Neuron (in vitro differentiated cells): ENCODE measurements at regions not wholly inside any gene's neighbourhood (a gene's known extent, or its start where the extent isn't known, plus 50 kb on each side); places are given as distances from the start of the nearest gene placed in this dataset.
A peak's percentile ranks its signal among the peaks of the same experiment; 100 is the strongest.

Source experiments
- H2AFZ ChIP-seq: one replicate; pipeline ENCODE4 v1.6.1; 2013; ENCODE audit warnings: low read depth, mild to moderate bottlenecking, inconsistent platforms, low read length, moderate library complexity
- H3K27me3 ChIP-seq: one replicate; pipeline ENCODE4 v1.6.1; 2013; ENCODE audit warnings: low read length; ENCODE audit not compliant: insufficient read depth
- H3K36me3 ChIP-seq: one replicate; pipeline ENCODE4 v1.6.1; 2013; ENCODE audit warnings: low read length; ENCODE audit not compliant: insufficient read depth
- H3K4me1 ChIP-seq: one replicate; pipeline ENCODE4 v1.6.1; 2013; ENCODE audit warnings: low read length; ENCODE audit not compliant: insufficient read depth
- H3K4me3 ChIP-seq: 2 replicates; pipeline ENCODE4 v1.5.1; 2013; ENCODE audit warnings: mild to moderate bottlenecking, low read length, moderate library complexity
- H3K9me3 ChIP-seq: one replicate; pipeline ENCODE4 v1.6.1; 2013; ENCODE audit warnings: low read length

DNA sequence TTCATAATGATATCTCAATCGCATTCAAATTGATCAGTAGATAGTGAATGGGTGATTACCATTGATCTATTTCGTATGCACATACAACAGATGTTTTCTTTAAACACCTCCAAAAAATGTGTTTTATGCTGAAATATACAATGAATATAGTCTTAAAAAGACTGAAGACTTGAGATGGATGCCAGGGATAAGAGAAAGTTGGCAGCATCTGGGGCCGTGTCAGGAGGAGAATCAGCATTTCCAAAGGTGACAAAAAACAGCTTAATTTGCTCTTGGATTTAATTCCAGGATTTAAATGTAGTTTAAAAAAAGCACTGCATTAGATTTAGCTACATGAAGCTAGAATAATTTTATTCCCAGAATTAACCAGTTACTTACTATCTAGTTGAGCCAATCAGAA is 199.7 kb upstream of the CNTN3 start:
- no peaks in the 10 kb centered on the region for H3K9me3 ChIP-seq
- H3K36me3 ChIP-seq, result no peaks in the 10 kb centered on the region
- no peaks in the 10 kb centered on the region for H3K27me3 ChIP-seq
- H2AFZ ChIP-seq, result no peak overlapping the region
- no peaks in the 10 kb centered on the region for H3K4me1 ChIP-seq
- H3K4me3 ChIP-seq, result no peak overlapping the region

DNA sequence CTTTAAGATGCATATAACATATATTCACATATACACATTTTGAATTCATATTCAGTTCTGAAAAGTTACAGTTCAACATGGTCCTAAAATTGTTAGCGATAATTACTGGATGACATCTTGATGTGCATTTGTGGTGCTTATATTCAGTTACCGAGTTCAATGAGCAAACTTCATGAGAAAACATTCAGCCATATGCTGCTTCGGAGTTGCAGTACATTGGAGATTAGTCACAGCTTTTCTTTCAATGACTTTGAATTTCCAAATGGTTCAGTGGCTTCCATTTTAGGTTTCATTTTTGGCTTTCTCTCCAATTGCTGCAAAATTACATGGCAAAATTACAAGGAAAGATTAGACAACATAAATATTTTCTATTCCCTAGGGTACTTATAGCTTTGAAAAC is 198.3 kb upstream of the CNTN3 start:
- Histone ChIP-seq H3K36me3 (no peaks in the 10 kb centered on the region), H3K4me1 (peaks cover 2% of the 10 kb centered on the region), H3K9me3 (no peaks in the 10 kb centered on the region), H3K4me3 (no peak overlapping the region), H2AFZ (no peak overlapping the region), H3K27me3 (no peaks in the 10 kb centered on the region)

DNA sequence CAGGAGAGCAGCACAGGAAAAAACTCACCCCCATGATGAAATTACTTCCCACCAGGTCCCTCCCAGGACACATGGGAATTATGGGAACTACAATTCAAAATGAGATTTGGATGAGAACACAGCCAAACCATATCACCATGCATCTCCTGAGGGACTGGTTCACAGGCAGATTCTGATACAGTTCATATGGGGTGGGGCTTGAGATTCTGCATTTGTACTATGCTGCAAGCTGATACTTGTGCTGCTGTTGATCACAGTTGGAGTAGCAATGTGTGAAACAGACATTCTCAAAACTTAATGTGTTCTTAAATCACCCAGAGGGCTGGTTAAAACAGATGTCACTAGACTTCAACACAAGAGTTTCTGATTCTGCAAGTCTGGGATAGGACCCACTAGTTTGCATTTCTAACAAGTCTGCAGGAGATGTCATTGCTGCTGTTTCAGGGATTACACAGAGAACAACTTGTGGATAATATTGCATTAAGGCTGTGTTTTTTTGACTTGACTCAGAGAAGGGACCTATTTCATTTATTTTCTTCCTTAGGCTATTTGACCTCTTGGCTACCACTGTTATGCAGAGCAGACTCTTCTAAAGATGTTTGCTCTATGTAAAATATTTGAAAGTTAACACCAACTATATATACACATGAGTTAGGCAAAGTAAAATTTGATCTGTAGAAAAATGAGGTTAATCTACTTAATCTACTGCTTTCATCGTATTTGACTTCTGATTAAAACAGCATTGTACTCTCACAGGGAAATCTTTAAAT is 194.2 kb upstream of the CNTN3 start:
- no peaks in the 10 kb centered on the region for H3K9me3 ChIP-seq
- H3K36me3 ChIP-seq, result no peaks in the 10 kb centered on the region
- no peaks in the 10 kb centered on the region for H3K27me3 ChIP-seq
- H2AFZ ChIP-seq, result no peak overlapping the region
- H3K4me1 ChIP-seq, result peaks cover 2% of the 10 kb centered on the region
- no peak overlapping the region for H3K4me3 ChIP-seq

DNA sequence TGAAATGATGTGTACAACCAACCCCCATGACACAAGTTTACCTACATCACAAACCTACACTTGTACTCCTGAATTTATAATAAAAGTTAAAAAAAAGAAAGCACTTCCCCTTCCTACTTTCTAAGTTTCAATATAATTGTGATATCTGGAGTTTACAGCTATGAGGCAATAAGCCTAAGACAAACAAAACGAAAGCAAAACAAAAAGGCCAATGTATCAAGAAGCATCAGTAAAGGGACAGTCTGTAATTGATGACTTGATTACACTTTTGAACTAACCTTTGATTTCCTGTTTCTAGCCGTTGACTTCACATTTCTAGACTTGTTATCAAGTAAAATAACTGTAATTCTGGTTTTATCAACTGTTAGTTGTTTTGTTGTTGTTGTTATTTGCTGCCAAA is 187.5 kb upstream of the CNTN3 start:
- H3K9me3 ChIP-seq, result no peaks in the 10 kb centered on the region
- H2AFZ ChIP-seq, result no peak overlapping the region
- H3K4me1 ChIP-seq, result no peaks in the 10 kb centered on the region
- no peaks in the 10 kb centered on the region for H3K36me3 ChIP-seq
- no peak overlapping the region for H3K4me3 ChIP-seq
- no peaks in the 10 kb centered on the region for H3K27me3 ChIP-seq

DNA sequence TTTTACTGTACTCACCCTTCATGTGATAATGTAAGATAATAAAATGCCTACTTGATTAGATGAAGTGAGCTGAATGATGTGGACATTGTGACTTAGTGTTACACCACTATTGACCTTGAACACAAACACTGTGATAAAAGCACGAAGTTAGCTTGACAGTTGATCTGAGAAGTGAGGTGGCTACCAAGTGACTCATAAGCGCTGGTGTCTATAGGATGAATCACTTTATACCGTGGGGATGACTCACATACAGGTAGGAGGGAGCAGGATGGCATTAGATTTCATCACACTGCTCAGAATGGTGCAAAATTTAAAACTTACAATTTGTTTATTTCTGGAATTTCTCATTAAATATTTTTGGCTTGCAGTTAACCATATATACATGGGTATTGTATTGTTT is 174.7 kb upstream of the CNTN3 start:
- Histone ChIP-seq H3K4me1 (peaks cover 20% of the 10 kb centered on the region), H3K4me3 (no peak overlapping the region), H3K36me3 (no peaks in the 10 kb centered on the region), H3K27me3 (no peaks in the 10 kb centered on the region), H3K9me3 (no peaks in the 10 kb centered on the region), H2AFZ (no peak overlapping the region)

DNA sequence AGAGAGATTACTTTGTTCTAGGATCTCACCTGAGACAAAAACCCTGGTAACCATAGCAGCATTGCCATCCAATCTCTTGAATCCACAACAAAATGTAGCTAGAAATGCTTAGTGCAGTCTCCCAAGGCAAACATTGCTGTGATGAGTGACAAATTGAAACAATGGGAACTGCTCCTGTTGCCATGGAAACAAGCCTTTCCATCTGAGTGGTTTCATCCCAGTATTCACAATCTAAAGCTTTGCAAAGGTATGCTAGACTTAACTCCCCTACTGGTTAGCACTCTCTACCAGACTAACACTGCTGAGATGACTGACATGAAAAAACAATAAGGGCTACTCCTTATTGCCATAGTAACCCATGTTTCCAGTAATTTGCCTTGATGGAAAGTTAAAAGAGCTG is 172.6 kb upstream of the CNTN3 start:
- H3K36me3 ChIP-seq, result no peaks in the 10 kb centered on the region
- H2AFZ ChIP-seq, result no peak overlapping the region
- peaks cover 20% of the 10 kb centered on the region for H3K4me1 ChIP-seq
- no peaks in the 10 kb centered on the region for H3K9me3 ChIP-seq
- no peaks in the 10 kb centered on the region for H3K27me3 ChIP-seq
- H3K4me3 ChIP-seq, result no peak overlapping the region

DNA sequence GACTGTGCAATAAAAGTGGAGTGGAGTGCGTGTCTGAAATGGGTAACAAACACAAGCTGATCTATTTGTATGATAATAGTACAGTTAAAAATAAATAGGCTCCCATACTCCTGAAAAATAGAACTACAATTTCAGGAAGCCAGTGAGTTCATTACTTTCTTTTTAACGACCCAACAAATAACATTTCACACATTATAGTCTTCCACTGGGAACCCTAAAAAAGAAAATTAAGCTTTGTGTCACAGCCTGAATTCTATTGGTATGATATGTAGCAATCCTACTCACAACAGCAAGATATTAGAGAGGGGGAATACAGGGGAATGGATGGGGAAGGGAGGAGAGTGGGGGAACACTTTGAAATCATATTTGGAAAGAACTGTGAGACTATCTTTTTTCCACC is 156.9 kb upstream of the CNTN3 start:
- Histone ChIP-seq H3K27me3 (no peaks in the 10 kb centered on the region), H2AFZ (no peak overlapping the region), H3K9me3 (no peaks in the 10 kb centered on the region), H3K36me3 (no peaks in the 10 kb centered on the region), H3K4me1 (peaks cover 4% of the 10 kb centered on the region), H3K4me3 (no peak overlapping the region)

DNA sequence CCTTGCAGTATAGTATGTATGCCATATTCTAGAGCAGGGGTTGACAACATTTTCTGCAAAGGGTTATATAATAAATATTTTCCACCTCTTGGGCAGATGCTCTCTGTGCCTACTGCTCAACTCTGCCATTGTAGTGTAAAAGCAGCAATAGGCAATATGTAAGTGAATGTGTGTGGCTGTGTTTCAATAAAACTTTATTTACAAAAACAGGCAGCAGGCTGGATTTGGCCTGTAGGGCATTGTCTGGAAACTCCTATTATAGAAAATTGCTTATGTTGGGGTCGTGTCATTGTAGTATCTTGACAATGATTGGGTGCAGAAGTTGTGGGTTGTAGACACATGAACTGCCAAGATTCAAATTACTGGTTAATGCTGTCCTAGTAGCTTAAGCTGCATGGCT is 153.6 kb upstream of the CNTN3 start:
- Histone ChIP-seq H3K27me3 (no peaks in the 10 kb centered on the region), H2AFZ (peak overlapping the region; percentile 14), H3K36me3 (no peaks in the 10 kb centered on the region), H3K9me3 (no peaks in the 10 kb centered on the region), H3K4me3 (no peak overlapping the region), H3K4me1 (peaks cover 5% of the 10 kb centered on the region)

DNA sequence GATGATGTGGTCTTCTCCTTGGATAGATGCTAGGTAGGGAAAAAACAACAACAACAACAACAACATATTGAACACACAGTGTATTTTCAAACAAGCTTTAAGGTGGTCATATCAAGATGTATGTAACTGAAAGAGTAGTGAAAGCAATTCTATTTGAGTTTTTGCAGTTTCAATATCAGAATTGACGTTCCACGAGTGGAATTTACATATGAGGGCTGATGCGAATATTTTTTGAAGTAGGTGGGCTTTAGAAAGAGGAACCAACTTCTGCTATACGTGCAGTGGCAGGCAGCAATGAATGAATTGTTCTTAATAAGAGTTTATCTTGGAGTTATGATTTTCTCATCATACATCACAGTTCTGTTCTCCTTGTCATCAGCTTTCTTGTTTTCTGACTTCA is 151.9 kb upstream of the CNTN3 start:
- Histone ChIP-seq H3K9me3 (no peaks in the 10 kb centered on the region), H3K36me3 (no peaks in the 10 kb centered on the region), H3K4me1 (peaks cover 5% of the 10 kb centered on the region), H3K27me3 (no peaks in the 10 kb centered on the region), H2AFZ (no peak overlapping the region), H3K4me3 (no peak overlapping the region)

DNA sequence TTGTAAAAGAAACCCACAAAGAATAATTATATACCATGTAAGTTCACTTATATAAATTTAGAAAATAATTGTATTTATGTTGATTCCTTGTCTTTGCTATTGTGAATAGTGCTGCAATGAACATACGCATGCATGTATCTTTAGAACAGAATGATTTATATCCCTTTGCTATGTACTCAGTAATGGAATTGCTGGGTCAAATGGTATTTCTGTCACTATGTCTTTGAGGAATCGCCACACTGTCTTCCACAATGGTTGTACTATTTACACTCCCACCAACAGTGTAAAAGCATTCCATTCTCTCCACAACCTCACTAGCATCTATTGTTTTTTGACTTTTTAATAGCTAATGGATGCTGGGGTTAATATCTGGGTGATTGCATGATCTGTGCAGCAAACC is 149.4 kb upstream of the CNTN3 start:
- Histone ChIP-seq H3K4me3 (no peak overlapping the region), H2AFZ (no peak overlapping the region), H3K36me3 (no peaks in the 10 kb centered on the region), H3K9me3 (no peaks in the 10 kb centered on the region), H3K4me1 (peaks cover 5% of the 10 kb centered on the region), H3K27me3 (no peaks in the 10 kb centered on the region)

DNA sequence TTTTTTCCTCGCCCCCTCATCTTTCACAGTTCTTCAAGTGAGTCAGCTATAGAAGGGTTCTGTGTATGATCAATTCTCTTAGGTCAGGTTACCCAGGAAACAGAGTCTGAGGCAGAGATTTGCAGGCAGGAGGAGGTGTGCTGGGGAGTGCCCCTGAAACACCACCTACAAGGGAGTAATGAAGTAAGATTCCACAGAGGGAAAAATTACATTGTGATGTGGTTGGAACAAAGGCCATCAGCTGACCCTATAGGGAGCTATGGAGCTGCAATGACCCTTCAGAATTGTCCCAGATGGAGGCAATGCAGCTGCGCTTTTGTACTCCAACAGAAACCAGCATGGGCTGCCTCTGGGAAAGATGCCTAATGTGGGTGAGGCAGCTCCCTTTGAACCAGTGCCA is 142.2 kb upstream of the CNTN3 start:
- H3K4me3 ChIP-seq, result no peak overlapping the region
- peak overlapping the region; percentile 7 for H2AFZ ChIP-seq
- H3K36me3 ChIP-seq, result no peaks in the 10 kb centered on the region
- H3K27me3 ChIP-seq, result no peaks in the 10 kb centered on the region
- H3K9me3 ChIP-seq, result no peaks in the 10 kb centered on the region
- H3K4me1 ChIP-seq, result peaks cover 24% of the 10 kb centered on the region

DNA sequence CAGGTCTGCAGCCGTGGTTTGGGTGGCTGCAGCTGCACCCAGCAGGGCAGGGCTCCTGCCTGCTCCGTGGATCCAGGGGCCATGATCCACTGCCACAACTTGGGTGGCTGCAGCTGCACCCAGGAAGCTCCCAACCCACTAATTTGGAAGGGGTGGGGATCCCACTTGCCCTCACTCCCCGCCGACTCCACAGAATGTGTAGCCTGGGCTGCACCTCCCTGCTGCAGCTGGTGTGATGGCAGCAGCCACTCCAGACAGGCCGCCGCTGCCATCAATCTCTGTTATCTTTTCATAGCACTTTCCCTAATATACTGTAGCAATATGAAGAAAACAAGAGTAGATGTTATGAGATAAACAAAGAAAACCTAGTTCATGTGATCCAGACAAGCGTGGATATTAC is 137.8 kb upstream of the CNTN3 start:
- H3K4me3 ChIP-seq, result no peak overlapping the region
- no peaks in the 10 kb centered on the region for H3K9me3 ChIP-seq
- H3K27me3 ChIP-seq, result no peaks in the 10 kb centered on the region
- H3K4me1 ChIP-seq, result peaks cover 19% of the 10 kb centered on the region
- H3K36me3 ChIP-seq, result no peaks in the 10 kb centered on the region
- H2AFZ ChIP-seq, result no peak overlapping the region

DNA sequence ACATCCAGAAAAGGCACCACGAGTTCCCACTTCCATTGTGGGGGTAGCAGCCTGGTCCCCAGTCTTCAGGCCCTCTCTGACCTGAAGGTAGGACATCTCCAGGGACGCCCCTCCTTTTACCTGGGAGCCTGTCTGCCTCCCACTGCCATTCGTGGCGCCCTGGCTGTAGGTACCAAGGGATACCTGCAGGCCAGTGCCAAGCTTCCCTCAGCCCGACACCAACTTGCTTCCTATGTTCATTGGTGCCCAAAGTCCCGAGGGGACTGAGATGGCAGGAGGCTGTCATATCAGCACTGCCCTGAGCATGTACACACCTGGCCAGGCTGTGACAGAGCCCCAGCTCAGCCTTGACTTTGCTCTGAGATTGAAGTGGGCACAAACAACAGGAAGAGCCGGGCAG is 137.3 kb upstream of the CNTN3 start:
- no peak overlapping the region for H3K4me3 ChIP-seq
- H3K27me3 ChIP-seq, result no peaks in the 10 kb centered on the region
- H3K9me3 ChIP-seq, result no peaks in the 10 kb centered on the region
- peaks cover 14% of the 10 kb centered on the region for H3K4me1 ChIP-seq
- H2AFZ ChIP-seq, result no peak overlapping the region
- no peaks in the 10 kb centered on the region for H3K36me3 ChIP-seq

DNA sequence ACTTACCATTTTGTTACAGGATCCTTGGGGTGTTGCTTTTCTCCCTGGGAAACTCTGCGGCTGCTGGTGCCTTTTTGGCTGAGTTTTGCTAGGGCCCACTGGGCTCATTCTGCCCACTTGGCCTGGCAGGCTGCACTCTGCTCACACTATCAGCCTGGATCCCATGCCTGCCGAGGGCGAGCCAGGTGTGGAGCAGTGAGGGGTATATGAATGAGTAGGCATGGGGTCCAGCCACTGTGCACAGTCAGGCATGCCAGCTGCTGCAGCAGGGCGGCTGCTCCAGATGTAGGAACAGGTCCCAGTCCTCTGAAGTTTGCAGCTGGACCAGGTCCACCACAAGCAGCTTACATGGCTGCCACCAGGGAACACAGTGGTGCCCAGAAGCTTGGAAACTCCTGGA is 136.4 kb upstream of the CNTN3 start:
- Histone ChIP-seq H3K4me3 (no peak overlapping the region), H3K9me3 (no peaks in the 10 kb centered on the region), H3K36me3 (no peaks in the 10 kb centered on the region), H3K27me3 (no peaks in the 10 kb centered on the region), H2AFZ (no peak overlapping the region), H3K4me1 (peaks cover 6% of the 10 kb centered on the region)
